ENCODE measurements at regions not wholly inside any gene's neighbourhood (a gene's known extent, or its start where the extent isn't known, plus 50 kb on each side); places are given as distances from the start of the nearest gene placed in this dataset.

DNA sequence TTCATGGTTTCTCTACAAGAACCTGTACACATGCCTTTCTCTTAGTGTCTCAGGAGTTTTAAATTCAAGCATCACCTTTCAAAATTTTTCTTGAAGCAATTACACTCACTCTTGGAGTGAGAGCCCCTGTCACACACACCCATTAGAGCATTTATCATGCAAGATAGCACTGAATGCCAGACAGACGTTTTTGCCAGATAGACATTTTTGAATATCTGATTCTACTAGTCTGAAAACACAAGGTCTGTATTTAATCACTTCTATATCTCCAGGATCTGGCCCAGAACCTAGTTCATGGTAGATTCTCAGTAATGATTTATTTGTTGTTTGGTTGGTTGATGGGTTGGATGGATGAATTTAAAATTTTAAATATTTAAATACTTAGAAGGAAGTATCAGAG is 60.9 kb upstream of the PDE1C start:
- no peak for DNase-seq

- no peak for DNase-seq
Observed at GRCh38 chr7:32126843-32127242, 56.6 kb upstream of the PDE1C start.
